Gastroesophageal sphincter (tissue), 4 donors: ENCODE measurements at regions not wholly inside any gene's neighbourhood (a gene's known extent, or its start where the extent isn't known, plus 50 kb on each side); places are given as distances from the start of the nearest gene placed in this dataset.
A peak's percentile ranks its signal among the peaks of the same experiment; 100 is the strongest.

Source experiments
- ATAC-seq: fragments of 150-250 bp; one replicate; pipeline ENCODE4 v1.9.1; 2016; ENCODE audit warnings: mild to moderate bottlenecking, moderate library complexity
- H3K27ac ChIP-seq, 4 donors: fragments of 200-600 bp; sonication (generic) in 3 of 4; 1 replicate in 3 of 4; 2 replicates in 1 of 4; pipeline ENCODE4 v1.5.1; 2016 to 2019
- H3K27me3 ChIP-seq: fragments of 200-600 bp; sonication (generic); one replicate; pipeline ENCODE4 v1.5.1; 2019
- H3K36me3 ChIP-seq, 2 donors: fragments of 200-600 bp; sonication (generic); one replicate each; pipeline ENCODE4 v1.5.1; 2019; ENCODE audit warnings: control low read depth in 1 of 2
- H3K4me1 ChIP-seq, 3 donors: fragments of 200-600 bp; sonication (generic); 1 replicate in 2 of 3; 2 replicates in 1 of 3; pipeline ENCODE4 v1.5.1; 2016 to 2019; ENCODE audit warnings: control low read depth in 2 of 3
- H3K4me3 ChIP-seq, 2 donors: fragments of 200-600 bp; sonication (generic); one replicate each; pipeline ENCODE4 v1.5.1; 2019; ENCODE audit warnings: mild to moderate bottlenecking in 1 of 2, moderate library complexity in 1 of 2
- H3K9me3 ChIP-seq, 3 donors: fragments of 200-600 bp; sonication (generic); one replicate each; pipeline ENCODE4 v1.5.1; 2017 to 2019; ENCODE audit warnings: control low read depth in 2 of 3
- CTCF ChIP-seq, 4 experiments: fragments of 200-600 bp in 2 of 4; fragments of 450-650 bp in 2 of 4; sonication (generic) in 1 of 4; IDR thresholded peaks; one replicate each; pipeline ENCODE4 v1.5.1; 2017 to 2019; ENCODE audit warnings: antibody characterized with exemption in 4 of 4, mild to moderate bottlenecking in 2 of 4, moderate library complexity in 2 of 4
- EP300 ChIP-seq: sonication (generic); formaldehyde crosslinking; IDR thresholded peaks from one replicate; pipeline ENCODE4 v1.6.1; 2017; ENCODE audit warnings: antibody characterized with exemption, mild to moderate bottlenecking
- POLR2A ChIP-seq, 2 donors: fragments of 450-650 bp; IDR thresholded peaks; one replicate each; pipeline ENCODE4 v1.6.1; 2017; ENCODE audit warnings: antibody characterized with exemption in 2 of 2, mild to moderate bottlenecking in 2 of 2, moderate library complexity in 1 of 2
- POLR2AphosphoS5 ChIP-seq: sonication (generic); formaldehyde crosslinking; IDR thresholded peaks from one replicate; pipeline ENCODE4 v1.6.1; 2017; ENCODE audit warnings: antibody characterized with exemption
- WGBS, 2 donors: methylation state at CpG; one replicate each; pipeline ENCODE4 v1.1.5; 2018; ENCODE audit warnings: low coverage in 1 of 2; 5-methylcytosine and 5-hydroxymethylcytosine counted together

- no peak for TF ChIP-seq EP300
- TF ChIP-seq CTCF (IDR thresholded peaks at IDR 0.05), result no peak
- peaks cover 0 to 15% (median 0%) of the 10 kb centered on the region in 3 donors for H3K9me3 ChIP-seq
These were observed 145.4 kb upstream of the NREP start for GRCh38 chr5:111902436-111902835.

GRCh38 chr5:111901296-111901695 lies 144.3 kb upstream of the NREP start:
- H3K4me3 ChIP-seq, result no peak overlapping the region
- 43 to 100% methylated on average over 1 to 2 of the region's 2 CpGs for whole genome bisulfite sequencing, 2 donors
- no peaks in the 10 kb centered on the region for H3K36me3 ChIP-seq
- no peak overlapping the region for H3K27ac ChIP-seq
- TF ChIP-seq POLR2A (IDR thresholded peaks at IDR 0.05) (no peak), CTCF (IDR thresholded peaks at IDR 0.05) (no peak), EP300 (no peak), POLR2AphosphoS5 (no peak)
- no peaks in the 10 kb centered on the region for H3K27me3 ChIP-seq
- ATAC-seq, result no peak
- H3K9me3 ChIP-seq, result peaks cover 0 to 15% (median 0%) of the 10 kb centered on the region in 3 donors
- no peaks in the 10 kb centered on the region for H3K4me1 ChIP-seq

More at GRCh38 chr5:111902436-111902835, 145.4 kb upstream of the NREP start:
- Histone ChIP-seq H3K4me1 (no peaks in the 10 kb centered on the region), H3K27me3 (no peaks in the 10 kb centered on the region), H3K36me3 (no peaks in the 10 kb centered on the region), H3K27ac (no peak overlapping the region), H3K4me3 (no peak overlapping the region)
- ATAC-seq, result no peak
- WGBS, 2 donors, result 36 to 52% methylated on average over 4 to 5 of the region's 5 CpGs

- ATAC-seq, result no peak
- Histone ChIP-seq H3K36me3 (no peaks in the 10 kb centered on the region), H3K4me3 (no peak overlapping the region), H3K4me1 (no peaks in the 10 kb centered on the region), H3K27me3 (no peaks in the 10 kb centered on the region), H3K27ac (no peak overlapping the region), H3K9me3 (peaks cover 0 to 21% (median 0%) of the 10 kb centered on the region in 3 donors)
- TF ChIP-seq CTCF (IDR thresholded peaks at IDR 0.05) (no peak), EP300 (no peak), POLR2AphosphoS5 (no peak), POLR2A (IDR thresholded peaks at IDR 0.05) (no peak)
- WGBS, 2 donors, result 58 to 70% methylated on average over 1 of the region's 1 CpG
These were observed 136.0 kb upstream of the NREP start for GRCh38 chr5:111892949-111893348.

- no peaks in the 10 kb centered on the region for H3K36me3 ChIP-seq
- H3K4me3 ChIP-seq, result no peak overlapping the region
- no peak overlapping the region for H3K27ac ChIP-seq
- TF ChIP-seq CTCF (IDR thresholded peaks at IDR 0.05) (no peak), EP300 (no peak), POLR2AphosphoS5 (peak; percentile 36), POLR2A (IDR thresholded peaks at IDR 0.05) (no peak)
- peaks cover 0 to 21% (median 0%) of the 10 kb centered on the region in 3 donors for H3K9me3 ChIP-seq
- ATAC-seq, result peak; percentile 55
- WGBS, 2 donors, result 64 to 93% methylated on average over 2 of the region's 2 CpGs
- H3K27me3 ChIP-seq, result no peaks in the 10 kb centered on the region
- no peaks in the 10 kb centered on the region for H3K4me1 ChIP-seq
These were observed 130.7 kb upstream of the NREP start for GRCh38 chr5:111887706-111888105.

GRCh38 chr5:111869681-111870080 lies 112.7 kb upstream of the NREP start:
- ATAC-seq, result no peak
- WGBS, 2 donors, result 75 to 82% methylated on average over 2 of the region's 2 CpGs
- TF ChIP-seq POLR2AphosphoS5, result no peak
- TF ChIP-seq EP300, result no peak
- TF ChIP-seq CTCF (IDR thresholded peaks at IDR 0.05), result no peak
- no peak for TF ChIP-seq POLR2A (IDR thresholded peaks at IDR 0.05)
- Histone ChIP-seq H3K4me1 (no peaks in the 10 kb centered on the region), H3K9me3 (no peaks in the 10 kb centered on the region), H3K27me3 (no peaks in the 10 kb centered on the region), H3K27ac (no peak overlapping the region), H3K4me3 (no peak overlapping the region), H3K36me3 (no peaks in the 10 kb centered on the region)
